GM23338 (cell line): ENCODE measurements at regions not wholly inside any gene's neighbourhood (a gene's known extent, or its start where the extent isn't known, plus 50 kb on each side); places are given as distances from the start of the nearest gene placed in this dataset.

ENCODE experiments used
- ATAC-seq: fragments of 200-7000 bp; cut with Tn5 transposase; 3 replicates; pipeline ENCODE4 v1.9.1; 2020
- DNase-seq: peaks from one replicate; pipeline ENCODE4 v3.0.0-alpha.2; 2015; ENCODE audit warnings: low spot score
- H2AFZ ChIP-seq: fragments of 200-600 bp; sonication (generic); 2 replicates; pipeline ENCODE4 v1.8.0; 2016; ENCODE audit warnings: antibody characterized with exemption, mild to moderate bottlenecking, moderate library complexity
- H3F3A ChIP-seq: fragments of 200-600 bp; sonication (generic); replicated peaks from 2 replicates; pipeline ENCODE4 v1.8.0; 2017; ENCODE audit warnings: antibody characterized with exemption, mixed run types, low read depth
- H3K27ac ChIP-seq: fragments of 200-600 bp; sonication (generic); 2 replicates; pipeline ENCODE4 v1.6.1; 2016; ENCODE audit warnings: low read depth
- H3K27me3 ChIP-seq: fragments of 200-600 bp; sonication (generic); 2 replicates; pipeline ENCODE4 v1.8.0; 2016; ENCODE audit warnings: mild to moderate bottlenecking, mixed run types, moderate library complexity; ENCODE audit not compliant: insufficient read depth
- H3K36me3 ChIP-seq: fragments of 200-600 bp; sonication (generic); 2 replicates; pipeline ENCODE4 v1.8.0; 2016; ENCODE audit warnings: mild to moderate bottlenecking; ENCODE audit not compliant: insufficient read depth
- H3K4me1 ChIP-seq: fragments of 200-600 bp; sonication (generic); 2 replicates; pipeline ENCODE4 v1.8.0; 2016; ENCODE audit warnings: mild to moderate bottlenecking, moderate library complexity; ENCODE audit not compliant: insufficient read depth
- H3K4me2 ChIP-seq: fragments of 200-600 bp; sonication (generic); 2 replicates; pipeline ENCODE4 v1.7.1; 2017; ENCODE audit warnings: mixed run types
- H3K4me3 ChIP-seq: fragments of 200-600 bp; sonication (generic); 2 replicates; pipeline ENCODE4 v1.6.1; 2016; ENCODE audit warnings: mixed run types
- H3K79me2 ChIP-seq: fragments of 200-600 bp; sonication (generic); replicated peaks from 2 replicates; pipeline ENCODE4 v1.8.0; 2017; ENCODE audit warnings: mild to moderate bottlenecking; ENCODE audit not compliant: insufficient read depth
- H3K9me2 ChIP-seq: fragments of 200-600 bp; sonication (generic); 2 replicates; pipeline ENCODE4 v1.8.0; 2017; ENCODE audit not compliant: insufficient read depth
- H4K20me1 ChIP-seq: fragments of 200-600 bp; sonication (generic); replicated peaks from 2 replicates; pipeline ENCODE4 v1.8.0; 2017; ENCODE audit warnings: mild to moderate bottlenecking; ENCODE audit not compliant: insufficient read depth
- H3K27ac Mint-ChIP-seq: 2 replicates; pipeline ENCODE4 v1.8.0; 2020; ENCODE audit warnings: inconsistent platforms, mild to moderate bottlenecking, moderate library complexity, mixed read lengths
- H3K27me3 Mint-ChIP-seq: 3 replicates; pipeline ENCODE4 v1.8.0; 2022; ENCODE audit warnings: low read depth, mild to moderate bottlenecking, moderate library complexity, mixed read lengths, inconsistent platforms; ENCODE audit not compliant: insufficient read depth, poor library complexity
- H3K36me3 Mint-ChIP-seq: 3 replicates; pipeline ENCODE4 v1.8.0; 2021; ENCODE audit warnings: low read depth, mild to moderate bottlenecking, inconsistent platforms, moderate library complexity, mixed read lengths
- H3K4me1 Mint-ChIP-seq: 3 replicates; pipeline ENCODE4 v1.8.0; 2020; ENCODE audit warnings: mild to moderate bottlenecking, inconsistent platforms, mixed read lengths
- H3K4me3 Mint-ChIP-seq: 3 replicates; pipeline ENCODE4 v1.8.0; 2021; ENCODE audit warnings: moderate library complexity, mild to moderate bottlenecking, inconsistent platforms, mixed read lengths
- H3K9me3 Mint-ChIP-seq: 3 replicates; pipeline ENCODE4 v1.8.0; 2020; ENCODE audit warnings: moderate library complexity, mild to moderate bottlenecking, inconsistent platforms, mixed read lengths
- CTCF ChIP-seq, 2 experiments: fragments of 200-600 bp in 1 of 2; sonication (generic) in 1 of 2; conservative IDR thresholded peaks; 2 replicates each; pipeline versions ENCODE4 v1.5.1 to v1.6.1; 2016 to 2017; ENCODE audit warnings: antibody characterized with exemption in 2 of 2, low read depth in 2 of 2, mild to moderate bottlenecking in 2 of 2, moderate library complexity in 1 of 2
- NANOG ChIP-seq: IDR thresholded peaks from 2 replicates; pipeline ENCODE4 v1.6.1; 2016; ENCODE audit warnings: antibody characterized with exemption, borderline replicate concordance
- POLR2AphosphoS5 ChIP-seq: IDR thresholded peaks from 2 replicates; pipeline ENCODE4 v1.6.1; 2016; ENCODE audit warnings: antibody characterized with exemption, low read depth
- REST ChIP-seq: IDR thresholded peaks from one replicate; pipeline ENCODE4 v1.6.1; 2018; ENCODE audit warnings: antibody characterized with exemption; ENCODE audit not compliant: unreplicated experiment
- STAT1 ChIP-seq: IDR thresholded peaks from one replicate; pipeline ENCODE4 v1.6.1; 2016; ENCODE audit warnings: antibody characterized with exemption; ENCODE audit not compliant: unreplicated experiment
- ZNF331 ChIP-seq: fragments of 250-450 bp; sonication (Bioruptor Pico); IDR thresholded peaks from 2 replicates; pipeline ENCODE4 v1.5.0; 2020; ENCODE audit warnings: low read depth, mild to moderate bottlenecking, moderate library complexity
- ZNF462 ChIP-seq: fragments of 250-450 bp; sonication (Bioruptor Pico); IDR thresholded peaks from 2 replicates; pipeline ENCODE4 v1.5.0; 2020; ENCODE audit warnings: mild to moderate bottlenecking, moderate library complexity

GRCh38 chr5:103355579-103355978, 97.0 kb downstream of the MACIR start:
- Histone ChIP-seq H2AFZ (no peak overlapping the region), H3K4me2 (no peak overlapping the region), H3K27me3 (no peaks in the 10 kb centered on the region), H3K4me3 (no peak overlapping the region), H4K20me1 (no peaks in the 10 kb centered on the region), H3K9me2 (no peaks in the 10 kb centered on the region), H3F3A (no peaks in the 10 kb centered on the region), H3K4me1 (no peaks in the 10 kb centered on the region), H3K36me3 (no peaks in the 10 kb centered on the region), H3K27ac (no peak overlapping the region), H3K79me2 (no peaks in the 10 kb centered on the region)
- TF ChIP-seq STAT1 = no peak
- no peak for TF ChIP-seq POLR2AphosphoS5
- no peak for TF ChIP-seq NANOG
- TF ChIP-seq ZNF462 (CRISPR knock-in tag) = no peak
- TF ChIP-seq ZNF331 = no peak
- no peak for TF ChIP-seq REST
- no peak for TF ChIP-seq CTCF (conservative IDR thresholded peaks at IDR 0.05; ENCODE audit: low read depth in 2 of 2)
- ATAC-seq (no peak), DNase-seq (no peak)
- H3K27me3 Mint-ChIP-seq = no peaks in the 10 kb centered on the region
- no peak overlapping the region for H3K4me3 Mint-ChIP-seq
- H3K4me1 Mint-ChIP-seq = peaks cover 2% of the 10 kb centered on the region; the same call in 1 of the 3 replicates
- H3K9me3 Mint-ChIP-seq = no peaks in the 10 kb centered on the region
- H3K27ac Mint-ChIP-seq = no peak overlapping the region
- H3K36me3 Mint-ChIP-seq = no peaks in the 10 kb centered on the region
